Gastroesophageal sphincter (tissue), 3 donors: ENCODE measurements at regions not wholly inside any gene's neighbourhood (a gene's known extent, or its start where the extent isn't known, plus 50 kb on each side); places are given as distances from the start of the nearest gene placed in this dataset.

ENCODE experiments used
- CTCF ChIP-seq, 4 experiments: fragments of 200-600 bp in 2 of 4; fragments of 450-650 bp in 2 of 4; sonication (generic) in 1 of 4; IDR thresholded peaks; one replicate each; pipeline ENCODE4 v1.5.1; 2017 to 2019; ENCODE audit warnings: antibody characterized with exemption in 4 of 4, mild to moderate bottlenecking in 2 of 4, moderate library complexity in 2 of 4
- POLR2A ChIP-seq, 2 donors: fragments of 450-650 bp; IDR thresholded peaks; one replicate each; pipeline ENCODE4 v1.6.1; 2017; ENCODE audit warnings: antibody characterized with exemption in 2 of 2, mild to moderate bottlenecking in 2 of 2, moderate library complexity in 1 of 2

GRCh38 chr7:32390210-32390609, 100.0 kb downstream of the LSM5 start:
- TF ChIP-seq POLR2A (IDR thresholded peaks at IDR 0.05) (no peak), CTCF (IDR thresholded peaks at IDR 0.05) (no peak)
